Brain microvascular endothelial cell (primary cell): ENCODE measurements at regions not wholly inside any gene's neighbourhood (a gene's known extent, or its start where the extent isn't known, plus 50 kb on each side); places are given as distances from the start of the nearest gene placed in this dataset.

Experiments used
- DNase-seq: peaks from one replicate; pipeline ENCODE4 v3.0.0-alpha.2; 2020
- H3K27ac ChIP-seq: fragments of 250-450 bp; sonication (Bioruptor Pico); 2 replicates; pipeline ENCODE4 v1.5.1; 2020; ENCODE audit warnings: mild to moderate bottlenecking, moderate library complexity
- H3K27me3 ChIP-seq: fragments of 250-450 bp; sonication (Bioruptor Pico); replicated peaks from 2 replicates; pipeline ENCODE4 v1.5.1; 2020; ENCODE audit warnings: mild to moderate bottlenecking
- H3K36me3 ChIP-seq: fragments of 250-450 bp; sonication (Bioruptor Pico); replicated peaks from 2 replicates; pipeline ENCODE4 v1.5.1; 2020; ENCODE audit warnings: mild to moderate bottlenecking
- H3K4me3 ChIP-seq: 2 replicates; pipeline ENCODE4 v1.5.1; 2011; ENCODE audit warnings: low read depth, mild to moderate bottlenecking, control low read depth, low read length, moderate library complexity
- in situ Hi-C: cut with HindIII; loops from 2 replicates; pipeline ENCODE4 v1.10.0; 2017; ENCODE audit warnings: low sequenced_read_pairs, low pct_ligation_motif_present
- TF ChIP-seq, protein P1 (sequence below): IDR thresholded peaks from 2 replicates; pipeline ENCODE4 v1.5.1; 2011; ENCODE audit warnings: low read depth, mild to moderate bottlenecking, moderate library complexity, low read length, control low read depth, inconsistent platforms; ENCODE audit errors: missing control alignments

DNA sequence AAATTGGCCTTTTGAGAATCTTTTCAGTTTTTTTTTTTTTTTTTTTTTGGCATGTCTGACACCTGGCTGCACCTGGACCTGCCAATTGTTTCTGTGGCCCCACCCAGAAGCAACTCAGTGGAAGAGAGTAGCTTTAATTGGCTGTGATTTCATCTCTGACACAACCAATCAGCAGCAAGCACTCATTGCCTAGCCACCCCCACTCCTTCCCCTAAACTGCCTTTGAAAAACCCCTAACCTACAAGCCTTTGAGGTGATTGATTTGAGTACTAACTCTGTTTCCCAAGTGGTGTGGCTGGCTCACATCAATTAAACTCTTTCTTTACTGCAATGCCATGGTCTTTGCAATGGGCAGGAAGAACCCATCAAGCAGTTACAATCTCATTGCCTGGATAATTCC is 98.2 kb upstream of the CHORDC1 start:
- Histone ChIP-seq H3K36me3 (no peaks in the 10 kb centered on the region), H3K27me3 (no peaks in the 10 kb centered on the region), H3K4me3 (no peak overlapping the region), H3K27ac (no peak overlapping the region)
- TF ChIP-seq, protein P1, sequence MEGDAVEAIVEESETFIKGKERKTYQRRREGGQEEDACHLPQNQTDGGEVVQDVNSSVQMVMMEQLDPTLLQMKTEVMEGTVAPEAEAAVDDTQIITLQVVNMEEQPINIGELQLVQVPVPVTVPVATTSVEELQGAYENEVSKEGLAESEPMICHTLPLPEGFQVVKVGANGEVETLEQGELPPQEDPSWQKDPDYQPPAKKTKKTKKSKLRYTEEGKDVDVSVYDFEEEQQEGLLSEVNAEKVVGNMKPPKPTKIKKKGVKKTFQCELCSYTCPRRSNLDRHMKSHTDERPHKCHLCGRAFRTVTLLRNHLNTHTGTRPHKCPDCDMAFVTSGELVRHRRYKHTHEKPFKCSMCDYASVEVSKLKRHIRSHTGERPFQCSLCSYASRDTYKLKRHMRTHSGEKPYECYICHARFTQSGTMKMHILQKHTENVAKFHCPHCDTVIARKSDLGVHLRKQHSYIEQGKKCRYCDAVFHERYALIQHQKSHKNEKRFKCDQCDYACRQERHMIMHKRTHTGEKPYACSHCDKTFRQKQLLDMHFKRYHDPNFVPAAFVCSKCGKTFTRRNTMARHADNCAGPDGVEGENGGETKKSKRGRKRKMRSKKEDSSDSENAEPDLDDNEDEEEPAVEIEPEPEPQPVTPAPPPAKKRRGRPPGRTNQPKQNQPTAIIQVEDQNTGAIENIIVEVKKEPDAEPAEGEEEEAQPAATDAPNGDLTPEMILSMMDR, result no peak
- in situ Hi-C loops, result no loop called here
- no peak for DNase-seq

GRCh38 chr11:90318651-90319050 is 95.8 kb upstream of the CHORDC1 start:
- Histone ChIP-seq H3K36me3 (no peaks in the 10 kb centered on the region), H3K27me3 (no peaks in the 10 kb centered on the region), H3K27ac (no peak overlapping the region), H3K4me3 (no peak overlapping the region)
- in situ Hi-C loops, result no loop called here
- DNase-seq, result no peak
- TF ChIP-seq, protein P1, result no peak

GRCh38 chr11:90310210-90310609 is 87.4 kb upstream of the CHORDC1 start:
- Histone ChIP-seq H3K4me3 (no peak overlapping the region), H3K27me3 (no peaks in the 10 kb centered on the region), H3K27ac (no peak overlapping the region), H3K36me3 (no peaks in the 10 kb centered on the region)
- TF ChIP-seq, protein P1, result no peak
- in situ Hi-C loops, result no loop called here
- DNase-seq, result no peak

- TF ChIP-seq, protein P1, result no peak
- Histone ChIP-seq H3K27ac (no peak overlapping the region), H3K36me3 (no peaks in the 10 kb centered on the region), H3K27me3 (no peaks in the 10 kb centered on the region), H3K4me3 (no peak overlapping the region)
- in situ Hi-C loops, result no loop called here
- no peak for DNase-seq
These were observed 86.8 kb upstream of the CHORDC1 start for GRCh38 chr11:90309693-90310092.

DNA sequence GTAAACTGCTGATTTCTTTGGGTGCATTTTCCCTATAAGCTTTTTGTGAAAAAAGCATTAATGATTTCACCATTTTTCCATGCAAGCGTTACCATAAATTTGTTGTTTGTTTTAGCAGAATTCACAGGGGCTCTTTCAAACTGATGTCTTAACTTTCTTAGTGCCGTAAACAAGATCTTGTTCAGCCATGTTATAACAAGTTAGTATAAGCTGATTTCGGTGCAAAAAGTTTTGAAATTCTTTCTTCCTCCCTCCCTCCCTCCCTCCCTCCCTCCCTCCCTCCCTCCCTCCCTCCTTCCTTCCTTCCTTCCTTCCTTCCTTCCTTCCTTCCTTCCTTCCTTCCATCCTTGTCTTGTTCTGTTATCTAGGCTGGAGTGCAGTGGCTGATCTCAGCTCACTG is 71.7 kb upstream of the CHORDC1 start:
- in situ Hi-C loops, result no loop called here
- H3K4me3 ChIP-seq, result no peak overlapping the region
- DNase-seq, result no peak
- no peaks in the 10 kb centered on the region for H3K36me3 ChIP-seq
- no peak overlapping the region for H3K27ac ChIP-seq
- H3K27me3 ChIP-seq, result no peaks in the 10 kb centered on the region
- TF ChIP-seq, protein P1, result no peak

- no peaks in the 10 kb centered on the region for H3K27me3 ChIP-seq
- H3K27ac ChIP-seq, result no peak overlapping the region
- in situ Hi-C loops, result no loop called here
- no peak for DNase-seq
- TF ChIP-seq, protein P1, result no peak
- H3K4me3 ChIP-seq, result no peak overlapping the region
- H3K36me3 ChIP-seq, result no peaks in the 10 kb centered on the region
These were observed 71.2 kb upstream of the CHORDC1 start for GRCh38 chr11:90294091-90294490.
